ENCODE measurements at regions not wholly inside any gene's neighbourhood (a gene's known extent, or its start where the extent isn't known, plus 50 kb on each side); places are given as distances from the start of the nearest gene placed in this dataset.

DNA sequence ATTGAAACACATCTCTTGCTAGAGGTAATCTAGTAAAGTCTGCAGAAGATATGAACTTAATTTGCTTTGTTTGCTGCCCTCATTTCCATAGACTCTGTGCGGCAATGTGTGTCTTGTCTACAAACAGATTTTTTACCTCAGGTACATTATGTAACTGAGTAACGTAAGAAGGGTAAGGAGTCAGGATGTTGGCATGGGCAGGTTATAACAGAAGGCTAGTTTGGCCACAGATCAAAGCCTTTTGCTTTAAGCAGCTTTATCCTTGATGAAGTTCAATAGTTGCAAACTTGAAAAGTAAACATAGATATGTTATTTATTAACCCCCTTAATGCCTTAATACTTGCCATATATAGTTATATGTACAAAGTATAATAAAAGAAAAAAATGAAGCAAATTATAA, 391.6 kb upstream of the FKBP1C start:
- H2AFZ ChIP-seq (ENCODE audit: low read depth, low read length), result no peak overlapping the region
- H3K4me3 ChIP-seq (ENCODE audit: insufficient read depth, low read depth, low read length), result no peak overlapping the region
- H3K36me3 ChIP-seq (ENCODE audit: insufficient read depth, low read length), result no peaks in the 10 kb centered on the region
- H3K4me3 Mint-ChIP-seq (ENCODE audit: unreplicated experiment), result no peak overlapping the region
- no peak overlapping the region for H3K27ac ChIP-seq (ENCODE audit: low read depth, low read length)
- H3K27me3 Mint-ChIP-seq (ENCODE audit: low read depth, unreplicated experiment), result no peaks in the 10 kb centered on the region
- H3K27ac Mint-ChIP-seq (ENCODE audit: unreplicated experiment), result no peak overlapping the region
- TF ChIP-seq, protein P1, sequence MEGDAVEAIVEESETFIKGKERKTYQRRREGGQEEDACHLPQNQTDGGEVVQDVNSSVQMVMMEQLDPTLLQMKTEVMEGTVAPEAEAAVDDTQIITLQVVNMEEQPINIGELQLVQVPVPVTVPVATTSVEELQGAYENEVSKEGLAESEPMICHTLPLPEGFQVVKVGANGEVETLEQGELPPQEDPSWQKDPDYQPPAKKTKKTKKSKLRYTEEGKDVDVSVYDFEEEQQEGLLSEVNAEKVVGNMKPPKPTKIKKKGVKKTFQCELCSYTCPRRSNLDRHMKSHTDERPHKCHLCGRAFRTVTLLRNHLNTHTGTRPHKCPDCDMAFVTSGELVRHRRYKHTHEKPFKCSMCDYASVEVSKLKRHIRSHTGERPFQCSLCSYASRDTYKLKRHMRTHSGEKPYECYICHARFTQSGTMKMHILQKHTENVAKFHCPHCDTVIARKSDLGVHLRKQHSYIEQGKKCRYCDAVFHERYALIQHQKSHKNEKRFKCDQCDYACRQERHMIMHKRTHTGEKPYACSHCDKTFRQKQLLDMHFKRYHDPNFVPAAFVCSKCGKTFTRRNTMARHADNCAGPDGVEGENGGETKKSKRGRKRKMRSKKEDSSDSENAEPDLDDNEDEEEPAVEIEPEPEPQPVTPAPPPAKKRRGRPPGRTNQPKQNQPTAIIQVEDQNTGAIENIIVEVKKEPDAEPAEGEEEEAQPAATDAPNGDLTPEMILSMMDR (IDR thresholded peaks at IDR 0.05; ENCODE audit: insufficient read depth, low read depth, low read length), result no peak
- TF ChIP-seq EZH2 (IDR thresholded peaks at IDR 0.05; ENCODE audit: insufficient read depth, low read length), result no peak
- no peaks in the 10 kb centered on the region for H3K4me1 ChIP-seq (ENCODE audit: insufficient read depth, low read length)
- H3K9ac ChIP-seq (ENCODE audit: low read length), result no peak overlapping the region
- H3K4me2 ChIP-seq (ENCODE audit: low read length), result no peak overlapping the region
- no peaks in the 10 kb centered on the region for H3K4me1 Mint-ChIP-seq (ENCODE audit: low read depth, unreplicated experiment)
- H4K20me1 ChIP-seq (ENCODE audit: insufficient read depth, low read length), result no peaks in the 10 kb centered on the region
- H3K27me3 ChIP-seq (ENCODE audit: insufficient read depth, low read length), result no peaks in the 10 kb centered on the region
- FAIRE-seq (no peak), DNase-seq (ENCODE audit: low read depth) (no peak)
- H3K9me3 Mint-ChIP-seq (ENCODE audit: unreplicated experiment), result peaks cover 15% of the 10 kb centered on the region
- no peaks in the 10 kb centered on the region for H3K36me3 Mint-ChIP-seq (ENCODE audit: low read depth, unreplicated experiment)
- H3K9me3 ChIP-seq (ENCODE audit: insufficient read depth, low read depth, low read length), result no peaks in the 10 kb centered on the region
- H3K79me2 ChIP-seq (ENCODE audit: insufficient read depth, low read length), result no peaks in the 10 kb centered on the region

DNA sequence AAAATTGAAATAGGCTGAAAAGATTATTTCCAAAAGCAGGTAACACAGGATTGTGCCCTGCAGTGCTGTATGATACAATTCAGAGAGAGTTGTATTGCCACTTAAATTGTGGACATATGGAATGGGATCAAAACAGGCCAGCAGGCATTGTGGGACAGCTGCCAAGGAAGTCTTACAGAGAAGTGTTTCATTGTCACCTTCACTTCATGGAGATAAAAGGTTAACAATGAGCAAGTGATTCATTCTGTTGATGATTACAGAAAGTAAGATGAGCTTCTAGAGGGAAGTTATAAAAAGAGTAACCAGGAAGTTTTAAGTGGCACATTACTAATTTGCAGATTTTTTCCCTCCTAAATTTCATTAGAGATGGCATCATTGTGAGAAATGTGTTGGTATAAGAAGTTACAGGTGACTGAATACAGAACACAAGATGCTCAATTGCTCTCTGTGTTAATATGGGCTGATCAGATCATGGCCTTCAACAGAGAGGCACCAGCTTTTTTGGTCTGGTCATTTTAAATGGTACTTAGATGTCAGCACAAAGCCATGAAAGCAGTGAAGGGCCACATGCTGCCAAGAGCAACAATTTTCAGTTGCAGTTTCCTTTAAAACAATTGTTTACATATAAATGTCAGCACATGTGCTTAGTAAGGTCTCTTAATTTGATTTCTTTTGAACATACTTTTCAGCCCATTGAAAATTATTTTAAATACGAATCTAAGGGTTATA, 402.5 kb upstream of the FKBP1C start:
- Histone ChIP-seq H3K4me1 (ENCODE audit: insufficient read depth, low read length) (no peaks in the 10 kb centered on the region), H2AFZ (ENCODE audit: low read depth, low read length) (no peak overlapping the region), H3K27ac (ENCODE audit: low read depth, low read length) (no peak overlapping the region), H3K36me3 (ENCODE audit: insufficient read depth, low read length) (no peaks in the 10 kb centered on the region), H3K9me3 (ENCODE audit: insufficient read depth, low read depth, low read length) (no peaks in the 10 kb centered on the region), H3K4me2 (ENCODE audit: low read length) (no peak overlapping the region), H3K79me2 (ENCODE audit: insufficient read depth, low read length) (no peaks in the 10 kb centered on the region), H4K20me1 (ENCODE audit: insufficient read depth, low read length) (no peaks in the 10 kb centered on the region), H3K4me3 (ENCODE audit: insufficient read depth, low read depth, low read length) (no peak overlapping the region), H3K9ac (ENCODE audit: low read length) (no peak overlapping the region), H3K27me3 (ENCODE audit: insufficient read depth, low read length) (no peaks in the 10 kb centered on the region)
- TF ChIP-seq, protein P1 (IDR thresholded peaks at IDR 0.05; ENCODE audit: insufficient read depth, low read depth, low read length), result no peak
- TF ChIP-seq EZH2 (IDR thresholded peaks at IDR 0.05; ENCODE audit: insufficient read depth, low read length), result no peak
- peaks cover 9% of the 10 kb centered on the region for H3K4me1 Mint-ChIP-seq (ENCODE audit: low read depth, unreplicated experiment)
- no peaks in the 10 kb centered on the region for H3K9me3 Mint-ChIP-seq (ENCODE audit: unreplicated experiment)
- no peak overlapping the region for H3K27ac Mint-ChIP-seq (ENCODE audit: unreplicated experiment)
- H3K4me3 Mint-ChIP-seq (ENCODE audit: unreplicated experiment), result no peak overlapping the region
- DNase-seq (ENCODE audit: low read depth), result no peak
- no peaks in the 10 kb centered on the region for H3K27me3 Mint-ChIP-seq (ENCODE audit: low read depth, unreplicated experiment)
- H3K36me3 Mint-ChIP-seq (ENCODE audit: low read depth, unreplicated experiment), result no peaks in the 10 kb centered on the region
- FAIRE-seq, result no peak

DNA sequence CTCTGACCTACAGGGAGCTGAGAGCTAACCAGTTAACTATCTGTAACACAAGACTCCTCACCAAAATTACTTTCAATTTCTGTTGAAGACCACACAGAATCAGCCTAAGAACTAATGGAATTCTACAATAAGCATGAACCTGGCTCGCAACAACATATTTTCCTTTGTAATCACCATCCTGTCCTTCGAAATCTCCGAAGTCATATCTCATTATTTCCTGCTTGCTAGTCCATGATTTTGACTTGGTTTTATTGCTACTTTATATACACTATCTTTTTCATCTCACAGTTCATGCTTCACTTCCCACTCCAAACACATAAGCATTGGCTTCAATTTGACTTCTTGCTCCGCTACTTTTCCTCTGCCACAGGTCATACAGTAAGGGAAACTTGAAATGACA, 405.8 kb upstream of the FKBP1C start:
- H3K4me3 ChIP-seq (ENCODE audit: insufficient read depth, low read depth, low read length), result no peak overlapping the region
- no peak overlapping the region for H2AFZ ChIP-seq (ENCODE audit: low read depth, low read length)
- no peaks in the 10 kb centered on the region for H3K27me3 ChIP-seq (ENCODE audit: insufficient read depth, low read length)
- no peaks in the 10 kb centered on the region for H3K79me2 ChIP-seq (ENCODE audit: insufficient read depth, low read length)
- no peak for FAIRE-seq
- no peak overlapping the region for H3K27ac Mint-ChIP-seq (ENCODE audit: unreplicated experiment)
- no peak overlapping the region for H3K27ac ChIP-seq (ENCODE audit: low read depth, low read length)
- H3K9me3 Mint-ChIP-seq (ENCODE audit: unreplicated experiment), result no peaks in the 10 kb centered on the region
- no peaks in the 10 kb centered on the region for H3K4me1 ChIP-seq (ENCODE audit: insufficient read depth, low read length)
- H3K36me3 Mint-ChIP-seq (ENCODE audit: low read depth, unreplicated experiment), result no peaks in the 10 kb centered on the region
- no peak for TF ChIP-seq EZH2 (IDR thresholded peaks at IDR 0.05; ENCODE audit: insufficient read depth, low read length)
- TF ChIP-seq, protein P1 (IDR thresholded peaks at IDR 0.05; ENCODE audit: insufficient read depth, low read depth, low read length), result no peak
- H4K20me1 ChIP-seq (ENCODE audit: insufficient read depth, low read length), result no peaks in the 10 kb centered on the region
- H3K36me3 ChIP-seq (ENCODE audit: insufficient read depth, low read length), result no peaks in the 10 kb centered on the region
- H3K9ac ChIP-seq (ENCODE audit: low read length), result no peak overlapping the region
- H3K27me3 Mint-ChIP-seq (ENCODE audit: low read depth, unreplicated experiment), result no peaks in the 10 kb centered on the region
- no peak overlapping the region for H3K4me2 ChIP-seq (ENCODE audit: low read length)
- peaks cover 11% of the 10 kb centered on the region for H3K4me1 Mint-ChIP-seq (ENCODE audit: low read depth, unreplicated experiment)
- H3K9me3 ChIP-seq (ENCODE audit: insufficient read depth, low read depth, low read length), result peaks cover 5% of the 10 kb centered on the region
- no peak for DNase-seq (ENCODE audit: low read depth)
- H3K4me3 Mint-ChIP-seq (ENCODE audit: unreplicated experiment), result no peak overlapping the region

Measured in astrocyte (in vitro differentiated cells and primary cell).